ENCODE measurements at regions not wholly inside any gene's neighbourhood (a gene's known extent, or its start where the extent isn't known, plus 50 kb on each side); places are given as distances from the start of the nearest gene placed in this dataset.
"Not testable (repeated sequence)": the region's sequence is repeated elsewhere in the genome, so short reads cannot be mapped to it uniquely, and the experiment has no call there.

DNA sequence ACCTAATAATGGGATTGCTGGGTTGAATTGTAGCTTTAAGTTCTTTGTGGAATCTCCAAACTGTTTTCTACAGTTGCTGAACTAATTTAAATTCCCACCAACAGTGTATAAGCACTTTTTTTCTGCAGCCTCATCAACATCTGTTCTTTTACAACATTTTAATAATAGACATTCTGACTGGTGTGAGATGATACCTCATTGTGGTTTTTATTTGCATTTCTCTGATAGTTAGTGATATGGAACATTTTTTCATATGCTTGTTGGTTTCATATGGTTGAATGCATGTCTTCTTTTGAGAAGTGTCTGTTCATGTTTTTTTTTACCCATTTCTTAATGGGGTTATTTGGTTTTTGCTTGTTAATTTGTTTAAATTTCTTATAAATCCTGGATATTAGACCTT is 1718.9 kb downstream of the C4orf33 start:
- no peak for DNase-seq
- ATAC-seq = no peak

- DNase-seq = no peak
- no peak for ATAC-seq
Measured at GRCh38 chr4:130820448-130820847, 1724.5 kb downstream of the C4orf33 start.

DNA sequence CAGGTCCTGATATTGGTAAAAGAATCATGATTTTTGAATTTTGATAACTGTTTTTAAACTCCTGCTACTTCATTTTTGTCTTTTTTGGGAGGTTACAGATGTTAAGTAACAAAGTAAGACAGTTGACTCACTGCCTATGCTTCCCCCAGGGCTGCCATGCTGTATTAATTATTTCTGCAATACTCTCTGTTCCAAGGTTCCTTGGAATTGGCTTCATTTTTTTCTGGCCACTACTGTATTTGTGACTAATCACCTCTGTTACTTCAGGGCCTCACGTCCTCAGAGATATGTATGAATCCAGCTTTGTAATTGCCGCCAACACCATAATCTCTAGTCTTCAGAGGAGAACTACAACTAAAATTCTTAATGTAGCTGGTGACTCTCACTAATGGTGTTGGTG is 1729.3 kb downstream of the C4orf33 start:
- DNase-seq (no peak), ATAC-seq (no peak)

- ATAC-seq (no peak), DNase-seq (no peak)
Measured at GRCh38 chr4:130850019-130850524, 1754.1 kb downstream of the C4orf33 start.

DNA sequence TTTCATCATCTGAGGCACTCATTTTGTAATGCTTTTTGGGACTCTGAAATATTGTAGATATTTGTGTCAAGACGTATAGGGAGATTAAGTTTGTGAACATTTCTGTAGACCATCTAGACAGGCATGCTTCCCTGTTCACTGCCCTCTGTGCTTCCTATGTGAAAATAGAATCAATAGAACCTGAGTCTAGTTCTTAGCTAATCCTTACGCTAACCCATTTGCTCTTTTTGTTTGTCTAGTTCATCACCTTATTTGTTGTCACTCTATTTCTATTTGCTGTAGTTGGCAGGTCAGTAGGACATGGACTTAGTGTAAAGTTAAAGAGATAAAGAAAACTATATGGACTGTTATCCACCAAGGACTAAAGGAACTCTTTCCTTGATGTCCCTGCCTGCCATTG is 1755.2 kb downstream of the C4orf33 start:
- no peak for ATAC-seq
- no peak for DNase-seq

- DNase-seq (no peak), ATAC-seq (no peak)
Measured at GRCh38 chr4:130851932-130852331, 1756.0 kb downstream of the C4orf33 start.

DNA sequence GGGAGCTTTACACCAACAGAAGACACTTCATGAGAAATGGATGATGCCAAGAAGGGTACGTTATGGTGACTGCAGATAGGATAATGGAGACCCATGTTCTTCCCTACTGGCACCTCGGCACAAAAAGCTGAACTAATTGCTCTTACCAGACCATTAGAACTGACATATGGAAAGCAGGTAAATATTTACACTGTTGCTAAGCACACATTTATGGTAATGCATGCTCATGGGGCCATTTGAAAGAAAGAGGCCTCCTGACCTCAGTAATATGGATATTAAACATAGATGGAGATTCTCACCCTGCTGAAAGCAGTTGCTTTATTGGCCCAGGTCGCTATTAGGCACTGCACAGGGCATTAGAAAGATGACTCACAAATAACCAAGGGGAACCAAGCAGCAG is 1759.6 kb downstream of the C4orf33 start:
- ATAC-seq (no peak), DNase-seq (no peak)

DNA sequence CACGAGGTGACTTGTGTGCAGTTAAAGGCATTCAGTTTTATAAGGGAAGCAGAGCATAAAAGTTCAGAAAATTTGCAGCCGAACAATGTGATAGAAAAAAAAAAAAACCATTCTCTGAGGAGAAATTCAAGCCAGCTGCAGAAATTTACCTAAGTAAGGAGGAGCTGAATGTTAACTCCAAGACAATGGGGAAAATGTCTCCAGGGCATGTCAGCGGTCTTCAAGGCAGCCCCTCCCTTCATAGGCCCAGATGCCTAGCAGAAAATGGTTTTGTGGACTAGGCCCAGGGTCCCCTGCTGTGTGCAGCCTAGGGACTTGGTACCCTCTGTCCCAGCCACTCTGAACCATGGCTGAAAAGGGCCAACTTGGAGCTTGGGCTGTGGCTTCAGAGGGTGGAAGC is 1764.0 kb downstream of the C4orf33 start:
- ATAC-seq = no peak
- no peak for DNase-seq

GRCh38 chr4:130896920-130897319 is 1801.0 kb downstream of the C4orf33 start:
- ATAC-seq (no peak), DNase-seq (no peak)

- ATAC-seq = no peak
- no peak for DNase-seq
Measured at GRCh38 chr4:130901321-130901720, 1805.4 kb downstream of the C4orf33 start.

GRCh38 chr4:130922955-130923354 is 1827.0 kb downstream of the C4orf33 start:
- ATAC-seq (no peak), DNase-seq (no peak)

- no peak for ATAC-seq
- no peak for DNase-seq
Measured at GRCh38 chr4:130955520-130955919, 1859.6 kb downstream of the C4orf33 start.

DNA sequence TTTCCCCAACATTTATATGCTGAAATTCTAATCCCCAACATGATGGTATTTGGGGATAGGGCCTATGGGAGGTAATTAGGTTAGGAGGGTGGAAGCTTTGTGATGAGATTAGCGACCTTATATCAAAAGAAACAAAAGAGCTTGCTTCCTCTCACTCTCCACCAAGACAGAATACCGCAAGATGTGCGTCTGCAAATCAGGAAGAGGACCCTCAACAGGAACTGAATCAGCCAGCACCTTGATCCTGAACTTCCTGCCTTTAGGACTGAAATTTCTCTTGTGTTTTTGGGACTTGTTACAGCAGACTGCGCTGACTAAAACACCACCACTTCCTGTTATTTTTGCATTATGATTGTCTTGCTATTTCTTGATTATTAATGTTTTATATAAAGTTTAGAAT is 1889.4 kb downstream of the C4orf33 start:
- ATAC-seq (no peak), DNase-seq (no peak)

- DNase-seq (no peak), ATAC-seq (no peak)
Measured at GRCh38 chr4:130995988-130996387, 1900.0 kb downstream of the C4orf33 start.

DNA sequence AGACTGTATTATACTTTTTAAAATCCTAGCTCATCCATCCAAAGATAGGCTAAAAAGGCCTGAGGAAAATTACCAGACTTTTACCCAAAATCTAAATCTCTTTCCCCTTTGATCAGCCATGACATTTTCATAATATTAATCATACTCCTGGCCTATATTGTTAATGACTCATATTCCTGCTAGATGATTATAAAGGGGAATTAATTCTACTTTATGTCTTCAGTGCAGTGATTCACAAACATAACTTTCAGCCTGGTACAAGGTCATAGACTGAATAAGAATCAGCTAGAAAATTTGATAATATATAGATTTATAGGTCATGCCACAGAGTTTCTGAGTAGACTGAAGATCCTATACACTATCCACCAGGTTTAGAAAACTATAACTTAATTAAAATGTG is 1905.4 kb downstream of the C4orf33 start:
- DNase-seq = no peak
- ATAC-seq = no peak

GRCh38 chr4:131002132-131002531 is 1906.2 kb downstream of the C4orf33 start:
- no peak for DNase-seq
- no peak for ATAC-seq

- DNase-seq (no peak), ATAC-seq (no peak)
Measured at GRCh38 chr4:131006388-131006787, 1910.4 kb downstream of the C4orf33 start.

GRCh38 chr4:131011961-131012360 is 1916.0 kb downstream of the C4orf33 start:
- ATAC-seq, DNase-seq: not testable (repeated sequence)

- no peak for ATAC-seq
Measured at GRCh38 chr4:131013226-131013625, 1917.3 kb downstream of the C4orf33 start.

DNA sequence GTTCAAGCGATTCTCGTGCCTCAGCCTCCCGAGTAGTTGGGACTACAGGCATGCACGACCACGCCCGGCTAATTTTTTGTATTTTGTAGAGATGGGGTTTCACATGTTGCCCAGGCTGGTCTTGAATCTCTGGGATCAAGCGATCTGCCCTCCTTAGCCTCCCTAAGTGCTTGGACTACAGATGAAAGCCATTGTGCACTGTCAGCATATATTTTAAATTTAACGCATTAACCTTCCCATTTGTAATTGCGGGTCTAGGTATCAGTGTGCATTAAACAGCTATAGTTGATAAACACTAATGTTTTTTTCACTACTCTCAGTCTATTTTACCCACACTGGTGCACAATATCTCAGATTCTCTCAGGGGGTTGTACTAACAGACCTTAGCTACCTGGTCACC is 1930.8 kb downstream of the C4orf33 start:
- ATAC-seq = no peak
- DNase-seq = no peak

More at GRCh38 chr4:131013226-131013625, 1917.3 kb downstream of the C4orf33 start:
- no peak for DNase-seq

- no peak for ATAC-seq
Measured at GRCh38 chr4:131044368-131044767, 1948.4 kb downstream of the C4orf33 start.

DNA sequence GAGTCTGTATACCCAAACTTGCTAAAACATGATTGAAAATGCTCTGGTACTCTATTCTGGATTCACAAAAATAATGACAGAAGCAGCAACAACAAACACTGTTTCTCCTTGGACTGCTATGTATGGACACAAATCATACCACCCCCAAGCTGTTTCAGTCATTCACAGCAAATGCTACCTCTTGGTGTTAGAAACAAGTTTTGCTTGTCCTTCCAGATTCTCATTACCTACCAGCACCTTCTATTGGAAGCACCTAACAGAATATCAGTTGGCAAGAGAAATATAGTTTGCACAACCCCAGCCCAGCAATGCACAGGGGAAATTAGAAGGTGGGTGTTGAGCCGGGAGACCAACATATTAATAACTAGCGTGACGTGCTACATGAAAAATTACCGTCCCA is 1950.9 kb downstream of the C4orf33 start:
- DNase-seq (no peak), ATAC-seq (no peak)

More at GRCh38 chr4:131044368-131044767, 1948.4 kb downstream of the C4orf33 start:
- no peak for DNase-seq

- ATAC-seq (no peak), DNase-seq (no peak)
Measured at GRCh38 chr4:131052646-131053045, 1956.7 kb downstream of the C4orf33 start.

DNA sequence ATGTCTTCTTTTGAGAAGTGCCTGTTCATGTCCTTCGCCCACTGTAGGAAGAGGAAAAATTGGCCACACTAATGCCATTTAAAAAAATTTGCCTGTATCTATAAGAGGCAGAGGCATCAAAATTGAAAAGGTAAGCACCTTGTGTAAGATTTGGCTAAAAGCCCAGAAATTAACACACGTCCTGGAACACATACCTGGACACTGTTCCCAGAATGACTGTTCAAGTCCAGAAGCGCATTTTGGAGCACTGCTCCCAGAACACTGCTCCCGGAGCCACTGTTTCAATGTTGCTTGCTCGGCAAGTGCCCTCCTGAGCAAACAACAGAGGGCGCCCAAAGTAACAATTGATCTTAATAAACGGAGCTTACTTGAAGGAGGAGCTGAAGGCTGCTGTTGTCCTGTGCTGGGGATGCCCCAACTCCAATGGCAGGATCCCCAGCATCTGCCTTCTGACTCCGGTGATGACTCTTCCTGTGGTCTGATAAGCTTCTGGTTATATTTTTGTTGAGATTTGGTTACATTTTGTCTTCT is 1958.6 kb downstream of the C4orf33 start:
- DNase-seq (no peak), ATAC-seq (no peak)

DNA sequence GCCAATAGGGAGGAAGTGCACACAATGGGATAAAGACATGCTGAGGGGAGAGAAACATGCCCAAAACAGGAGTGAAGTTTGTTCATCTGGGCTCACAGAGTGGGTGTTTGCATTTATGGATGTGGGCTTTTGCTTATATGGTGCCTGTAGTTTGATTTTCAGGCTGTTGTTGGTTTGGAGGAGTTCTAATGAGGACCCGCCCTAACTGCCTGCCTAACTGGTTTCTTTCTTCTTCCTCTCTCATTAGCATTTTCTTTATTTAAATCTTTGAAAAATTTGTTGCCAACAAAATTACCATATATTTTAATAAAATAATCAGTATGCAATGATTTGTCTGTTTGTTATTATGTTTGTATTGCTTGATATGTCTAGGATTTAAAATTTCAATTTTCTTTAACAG is 1965.8 kb downstream of the C4orf33 start:
- no peak for DNase-seq
- no peak for ATAC-seq

Measured in stimulated activated naive CD8-positive, alpha-beta T cell treated with anti-CD3 and anti-CD28 coated beads, Interleukin-15, Interleukin-2, amounts not matched to agents 100 U/mL and 50 U/mL, for 24 hours (primary cell).